ENCODE measurements at regions not wholly inside any gene's neighbourhood (a gene's known extent, or its start where the extent isn't known, plus 50 kb on each side); places are given as distances from the start of the nearest gene placed in this dataset.

DNA sequence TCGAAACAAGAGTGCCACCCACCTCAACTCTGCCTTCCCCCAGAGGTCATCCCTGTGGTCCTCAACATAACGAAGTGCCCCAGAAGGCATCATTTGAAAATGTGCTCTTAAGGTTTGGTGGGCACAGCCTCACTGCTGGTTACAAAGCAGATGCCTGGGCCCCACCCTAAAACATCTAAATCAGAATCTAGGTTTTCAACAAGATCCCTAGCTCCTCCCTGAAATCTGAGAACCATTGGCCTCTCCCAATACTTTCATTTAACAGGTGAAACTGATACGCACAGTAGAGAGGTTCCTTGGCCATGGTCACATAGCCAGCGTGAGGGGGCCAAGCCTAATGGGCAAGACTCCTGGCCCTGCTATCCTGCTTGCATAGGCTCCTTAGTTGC is 376.2 kb upstream of the CLINT1 start:
- no peak for TF ChIP-seq CTCF (conservative IDR thresholded peaks at IDR 0.05; ENCODE audit: low read length)
- TF ChIP-seq EZH2phosphoT487 (IDR thresholded peaks at IDR 0.05; ENCODE audit: borderline replicate concordance, low read depth, low read length), result no peak
